ENCODE measurements at regions not wholly inside any gene's neighbourhood (a gene's known extent, or its start where the extent isn't known, plus 50 kb on each side); places are given as distances from the start of the nearest gene placed in this dataset.

DNA sequence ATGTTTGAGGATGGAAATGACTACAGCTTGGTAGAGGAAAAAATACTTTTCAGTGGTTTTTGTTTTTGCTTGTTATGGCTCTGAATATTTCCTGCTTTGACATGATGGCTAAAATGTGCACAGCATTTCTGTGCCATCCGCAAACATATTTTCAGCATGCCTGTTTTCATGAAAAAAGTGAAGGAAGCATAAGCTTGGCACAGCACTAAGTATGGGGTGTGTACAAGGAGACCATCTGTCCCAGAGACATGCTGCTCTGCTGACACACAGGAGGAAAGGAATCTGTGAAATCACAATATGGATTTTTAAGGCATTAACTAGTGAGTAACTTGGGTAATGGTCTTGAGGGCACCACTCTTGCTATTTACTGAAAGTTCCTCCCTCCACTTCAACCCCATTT lies 595.5 kb downstream of the RWDD3 start:
- TF ChIP-seq, protein P1, sequence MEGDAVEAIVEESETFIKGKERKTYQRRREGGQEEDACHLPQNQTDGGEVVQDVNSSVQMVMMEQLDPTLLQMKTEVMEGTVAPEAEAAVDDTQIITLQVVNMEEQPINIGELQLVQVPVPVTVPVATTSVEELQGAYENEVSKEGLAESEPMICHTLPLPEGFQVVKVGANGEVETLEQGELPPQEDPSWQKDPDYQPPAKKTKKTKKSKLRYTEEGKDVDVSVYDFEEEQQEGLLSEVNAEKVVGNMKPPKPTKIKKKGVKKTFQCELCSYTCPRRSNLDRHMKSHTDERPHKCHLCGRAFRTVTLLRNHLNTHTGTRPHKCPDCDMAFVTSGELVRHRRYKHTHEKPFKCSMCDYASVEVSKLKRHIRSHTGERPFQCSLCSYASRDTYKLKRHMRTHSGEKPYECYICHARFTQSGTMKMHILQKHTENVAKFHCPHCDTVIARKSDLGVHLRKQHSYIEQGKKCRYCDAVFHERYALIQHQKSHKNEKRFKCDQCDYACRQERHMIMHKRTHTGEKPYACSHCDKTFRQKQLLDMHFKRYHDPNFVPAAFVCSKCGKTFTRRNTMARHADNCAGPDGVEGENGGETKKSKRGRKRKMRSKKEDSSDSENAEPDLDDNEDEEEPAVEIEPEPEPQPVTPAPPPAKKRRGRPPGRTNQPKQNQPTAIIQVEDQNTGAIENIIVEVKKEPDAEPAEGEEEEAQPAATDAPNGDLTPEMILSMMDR (IDR thresholded peaks at IDR 0.05), result no peak
- TF ChIP-seq POLR2AphosphoS5 (IDR thresholded peaks at IDR 0.05), result no peak
- no peak for TF ChIP-seq EP300 (IDR thresholded peaks at IDR 0.05; ENCODE audit: low read depth)
